ENCODE measurements at regions not wholly inside any gene's neighbourhood (a gene's known extent, or its start where the extent isn't known, plus 50 kb on each side); places are given as distances from the start of the nearest gene placed in this dataset.

GRCh38 chr1:221867003-221867402 lies 125.1 kb upstream of the DUSP10 start:
- H3K27me3 ChIP-seq (ENCODE audit: insufficient read depth, low read depth, low read length) = no peaks in the 10 kb centered on the region

DNA sequence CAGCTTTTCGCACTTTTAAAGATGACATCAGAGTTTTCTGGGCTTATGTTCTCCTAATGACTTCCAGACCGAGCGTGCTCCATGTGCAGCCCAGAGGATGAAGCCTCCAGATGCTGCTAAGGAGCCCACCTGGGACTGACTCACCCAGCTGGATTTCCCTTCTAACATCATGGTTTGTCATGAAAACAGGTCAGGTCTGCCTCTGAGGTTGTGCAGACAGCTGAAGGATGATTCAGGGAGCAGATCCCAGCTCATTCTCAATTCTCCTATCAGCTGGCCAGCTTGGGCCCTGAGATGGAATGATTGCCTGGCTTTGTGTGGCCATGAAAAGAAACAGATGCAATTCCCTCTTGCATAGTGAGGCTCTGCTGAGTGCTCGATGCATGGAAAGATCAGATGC lies 123.9 kb upstream of the DUSP10 start:
- H3K36me3 ChIP-seq (ENCODE audit: insufficient read depth, low read length) = no peaks in the 10 kb centered on the region
- H3K4me3 ChIP-seq (ENCODE audit: low read length) = no peak overlapping the region
- H3K79me2 ChIP-seq (replicated peaks; ENCODE audit: insufficient read depth, low read length) = no peaks in the 10 kb centered on the region
- no peaks in the 10 kb centered on the region for H3K27me3 ChIP-seq (ENCODE audit: insufficient read depth, low read depth, low read length)
- H3K4me2 ChIP-seq (ENCODE audit: low read length) = no peak overlapping the region
- H3K27ac ChIP-seq (ENCODE audit: low read length) = no peak overlapping the region
- no peak overlapping the region for H2AFZ ChIP-seq (ENCODE audit: low read depth, low read length)
- no peak overlapping the region for H3K9ac ChIP-seq (ENCODE audit: low read length)
- no peak for TF ChIP-seq EZH2 (IDR thresholded peaks at IDR 0.05; ENCODE audit: borderline replicate concordance, insufficient read depth, low read length, poor library complexity, severe bottlenecking)
- no peak for TF ChIP-seq REST (IDR thresholded peaks at IDR 0.05; ENCODE audit: borderline replicate concordance)
- TF ChIP-seq POLR2AphosphoS5 (IDR thresholded peaks at IDR 0.05) = no peak
- TF ChIP-seq EP300 (conservative IDR thresholded peaks at IDR 0.05; ENCODE audit: poor library complexity, severe bottlenecking) = no peak
- TF ChIP-seq, protein P1, sequence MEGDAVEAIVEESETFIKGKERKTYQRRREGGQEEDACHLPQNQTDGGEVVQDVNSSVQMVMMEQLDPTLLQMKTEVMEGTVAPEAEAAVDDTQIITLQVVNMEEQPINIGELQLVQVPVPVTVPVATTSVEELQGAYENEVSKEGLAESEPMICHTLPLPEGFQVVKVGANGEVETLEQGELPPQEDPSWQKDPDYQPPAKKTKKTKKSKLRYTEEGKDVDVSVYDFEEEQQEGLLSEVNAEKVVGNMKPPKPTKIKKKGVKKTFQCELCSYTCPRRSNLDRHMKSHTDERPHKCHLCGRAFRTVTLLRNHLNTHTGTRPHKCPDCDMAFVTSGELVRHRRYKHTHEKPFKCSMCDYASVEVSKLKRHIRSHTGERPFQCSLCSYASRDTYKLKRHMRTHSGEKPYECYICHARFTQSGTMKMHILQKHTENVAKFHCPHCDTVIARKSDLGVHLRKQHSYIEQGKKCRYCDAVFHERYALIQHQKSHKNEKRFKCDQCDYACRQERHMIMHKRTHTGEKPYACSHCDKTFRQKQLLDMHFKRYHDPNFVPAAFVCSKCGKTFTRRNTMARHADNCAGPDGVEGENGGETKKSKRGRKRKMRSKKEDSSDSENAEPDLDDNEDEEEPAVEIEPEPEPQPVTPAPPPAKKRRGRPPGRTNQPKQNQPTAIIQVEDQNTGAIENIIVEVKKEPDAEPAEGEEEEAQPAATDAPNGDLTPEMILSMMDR (IDR thresholded peaks at IDR 0.05; ENCODE audit: poor library complexity, severe bottlenecking) = no peak
- no peak for TF ChIP-seq MXI1 (conservative IDR thresholded peaks at IDR 0.05; ENCODE audit: poor library complexity, severe bottlenecking)
- TF ChIP-seq TAF1 (IDR thresholded peaks at IDR 0.05; ENCODE audit: low read depth) = no peak
- TF ChIP-seq RAD21 (conservative IDR thresholded peaks at IDR 0.05) = no peak
- no peak for TF ChIP-seq SMC3 (conservative IDR thresholded peaks at IDR 0.05; ENCODE audit: poor library complexity)
- H3K9me3 ChIP-seq (ENCODE audit: low read length) = no peaks in the 10 kb centered on the region
- H3K9me2 ChIP-seq (ENCODE audit: insufficient read depth, low read length) = no peaks in the 10 kb centered on the region
- no peaks in the 10 kb centered on the region for H3F3A ChIP-seq (ENCODE audit: insufficient read depth, low read length, poor library complexity, severe bottlenecking)
- no peaks in the 10 kb centered on the region for H4K20me1 ChIP-seq (ENCODE audit: insufficient read depth)

More at GRCh38 chr1:221867003-221867402, 125.1 kb upstream of the DUSP10 start:
- no peak for TF ChIP-seq TAF1 (IDR thresholded peaks at IDR 0.05; ENCODE audit: low read depth)
- Histone ChIP-seq H3K36me3 (ENCODE audit: insufficient read depth, low read length) (no peaks in the 10 kb centered on the region), H4K20me1 (ENCODE audit: insufficient read depth) (no peaks in the 10 kb centered on the region), H3K9me3 (ENCODE audit: low read length) (no peaks in the 10 kb centered on the region), H3F3A (ENCODE audit: insufficient read depth, low read length, poor library complexity, severe bottlenecking) (no peaks in the 10 kb centered on the region), H3K9me2 (ENCODE audit: insufficient read depth, low read length) (no peaks in the 10 kb centered on the region), H3K27ac (ENCODE audit: low read length) (no peak overlapping the region), H2AFZ (ENCODE audit: low read depth, low read length) (no peak overlapping the region), H3K9ac (ENCODE audit: low read length) (no peak overlapping the region), H3K79me2 (replicated peaks; ENCODE audit: insufficient read depth, low read length) (no peaks in the 10 kb centered on the region), H3K4me3 (ENCODE audit: low read length) (no peak overlapping the region), H3K4me2 (ENCODE audit: low read length) (no peak overlapping the region)

- no peak overlapping the region for H3K4me3 ChIP-seq (ENCODE audit: low read length)
- H3K9ac ChIP-seq (ENCODE audit: low read length) = no peak overlapping the region
- no peaks in the 10 kb centered on the region for H3F3A ChIP-seq (ENCODE audit: insufficient read depth, low read length, poor library complexity, severe bottlenecking)
- no peak overlapping the region for H3K27ac ChIP-seq (ENCODE audit: low read length)
- no peaks in the 10 kb centered on the region for H3K79me2 ChIP-seq (replicated peaks; ENCODE audit: insufficient read depth, low read length)
- no peaks in the 10 kb centered on the region for H3K9me3 ChIP-seq (ENCODE audit: low read length)
- H3K27me3 ChIP-seq (ENCODE audit: insufficient read depth, low read depth, low read length) = no peaks in the 10 kb centered on the region
- TF ChIP-seq EP300 (conservative IDR thresholded peaks at IDR 0.05; ENCODE audit: poor library complexity, severe bottlenecking) (no peak), REST (IDR thresholded peaks at IDR 0.05; ENCODE audit: borderline replicate concordance) (no peak), POLR2AphosphoS5 (IDR thresholded peaks at IDR 0.05) (no peak), EZH2 (IDR thresholded peaks at IDR 0.05; ENCODE audit: borderline replicate concordance, insufficient read depth, low read length, poor library complexity, severe bottlenecking) (no peak), RAD21 (conservative IDR thresholded peaks at IDR 0.05) (no peak), SMC3 (conservative IDR thresholded peaks at IDR 0.05; ENCODE audit: poor library complexity) (no peak), TAF1 (IDR thresholded peaks at IDR 0.05; ENCODE audit: low read depth) (no peak), MXI1 (conservative IDR thresholded peaks at IDR 0.05; ENCODE audit: poor library complexity, severe bottlenecking) (no peak)
- TF ChIP-seq, protein P1 (IDR thresholded peaks at IDR 0.05; ENCODE audit: poor library complexity, severe bottlenecking) = no peak
- no peak overlapping the region for H3K4me2 ChIP-seq (ENCODE audit: low read length)
- H2AFZ ChIP-seq (ENCODE audit: low read depth, low read length) = no peak overlapping the region
- no peaks in the 10 kb centered on the region for H3K9me2 ChIP-seq (ENCODE audit: insufficient read depth, low read length)
- H4K20me1 ChIP-seq (ENCODE audit: insufficient read depth) = no peaks in the 10 kb centered on the region
- H3K36me3 ChIP-seq (ENCODE audit: insufficient read depth, low read length) = no peaks in the 10 kb centered on the region
These were observed 121.7 kb upstream of the DUSP10 start for GRCh38 chr1:221863635-221864034.

Data from neural cell (in vitro differentiated cells).